Left lung (tissue), 4 donors: ENCODE measurements at regions not wholly inside any gene's neighbourhood (a gene's known extent, or its start where the extent isn't known, plus 50 kb on each side); places are given as distances from the start of the nearest gene placed in this dataset.

ENCODE experiments used
- ATAC-seq: fragments of 200-7000 bp; cut with Tn5 transposase; one replicate; pipeline ENCODE4 v1.9.1; 2020; ENCODE audit warnings: moderate library complexity
- DNase-seq, 4 donors: peaks; one replicate each; pipeline ENCODE4 v3.0.0-alpha.2; 2013 to 2020
- H3K27ac ChIP-seq, 2 donors: fragments of 200-600 bp; sonication (generic) in 1 of 2; one replicate each; pipeline versions ENCODE4 v1.5.0 to v1.8.0; 2020 to 2021
- H3K27me3 ChIP-seq, 2 donors: fragments of 200-600 bp; sonication (generic) in 1 of 2; one replicate each; pipeline versions ENCODE4 v1.5.0 to v1.8.0; 2020 to 2021
- H3K36me3 ChIP-seq, 2 donors: fragments of 200-600 bp; sonication (generic) in 1 of 2; one replicate each; pipeline versions ENCODE4 v1.5.0 to v1.8.0; 2020 to 2021
- H3K4me1 ChIP-seq, 2 donors: fragments of 200-600 bp; one replicate each; pipeline ENCODE4 v1.8.0; 2021
- H3K4me3 ChIP-seq, 2 donors: fragments of 200-600 bp; sonication (generic) in 1 of 2; one replicate each; pipeline versions ENCODE4 v1.5.0 to v1.8.0; 2020 to 2021; ENCODE audit warnings: mild to moderate bottlenecking in 1 of 2
- H3K9me3 ChIP-seq, 2 donors: fragments of 200-600 bp; sonication (generic) in 1 of 2; one replicate each; pipeline versions ENCODE4 v1.5.0 to v1.8.0; 2020 to 2021
- intact Hi-C, 2 donors: fragments of 100-400 bp; cut with DNase I; formaldehyde crosslinking; loops; one replicate each; pipeline versions ENCODE4 v1.11.2 to v1.14.2; 2022
- TF ChIP-seq, protein P1 (sequence below), 2 donors: fragments of 200-600 bp; sonication (generic) in 1 of 2; IDR thresholded peaks; one replicate each; pipeline versions ENCODE4 v1.5.0 to v1.8.0; 2021; ENCODE audit warnings: antibody characterized with exemption in 2 of 2
- donor health status: DM: no; HTN: yes; CAD: no.
- donor health status: DM: no; HTN: no; CAD: no.

DNA sequence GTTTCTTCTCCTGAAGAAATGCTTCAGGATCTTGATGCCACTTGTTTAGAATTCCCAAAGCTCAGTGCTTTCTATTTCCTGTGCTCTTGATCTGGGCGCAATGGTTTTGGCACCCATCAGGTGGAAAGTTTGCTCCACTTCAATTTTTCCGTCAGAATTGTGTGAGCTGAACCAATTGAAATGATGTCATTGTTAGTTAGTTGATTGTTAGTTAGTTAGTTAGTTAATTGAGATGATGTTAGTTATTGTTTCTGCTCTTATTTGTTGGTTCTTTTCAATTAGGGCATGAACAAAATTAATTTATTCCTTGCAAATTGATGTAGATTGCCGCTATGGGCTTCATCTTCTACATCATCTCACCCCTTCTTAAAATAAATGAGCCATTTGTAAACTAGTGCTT, 252.6 kb downstream of the BAMBI start:
- ATAC-seq (no peak), DNase-seq (no peak)
- TF ChIP-seq, protein P1, sequence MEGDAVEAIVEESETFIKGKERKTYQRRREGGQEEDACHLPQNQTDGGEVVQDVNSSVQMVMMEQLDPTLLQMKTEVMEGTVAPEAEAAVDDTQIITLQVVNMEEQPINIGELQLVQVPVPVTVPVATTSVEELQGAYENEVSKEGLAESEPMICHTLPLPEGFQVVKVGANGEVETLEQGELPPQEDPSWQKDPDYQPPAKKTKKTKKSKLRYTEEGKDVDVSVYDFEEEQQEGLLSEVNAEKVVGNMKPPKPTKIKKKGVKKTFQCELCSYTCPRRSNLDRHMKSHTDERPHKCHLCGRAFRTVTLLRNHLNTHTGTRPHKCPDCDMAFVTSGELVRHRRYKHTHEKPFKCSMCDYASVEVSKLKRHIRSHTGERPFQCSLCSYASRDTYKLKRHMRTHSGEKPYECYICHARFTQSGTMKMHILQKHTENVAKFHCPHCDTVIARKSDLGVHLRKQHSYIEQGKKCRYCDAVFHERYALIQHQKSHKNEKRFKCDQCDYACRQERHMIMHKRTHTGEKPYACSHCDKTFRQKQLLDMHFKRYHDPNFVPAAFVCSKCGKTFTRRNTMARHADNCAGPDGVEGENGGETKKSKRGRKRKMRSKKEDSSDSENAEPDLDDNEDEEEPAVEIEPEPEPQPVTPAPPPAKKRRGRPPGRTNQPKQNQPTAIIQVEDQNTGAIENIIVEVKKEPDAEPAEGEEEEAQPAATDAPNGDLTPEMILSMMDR (IDR thresholded peaks at IDR 0.05) = no peak
- Histone ChIP-seq H3K27ac (no peak overlapping the region), H3K4me1 (no peaks in the 10 kb centered on the region), H3K27me3 (peaks cover 0 to 12% of the 10 kb centered on the region in 2 donors), H3K4me3 (no peak overlapping the region), H3K9me3 (no peaks in the 10 kb centered on the region), H3K36me3 (no peaks in the 10 kb centered on the region)
- intact Hi-C loops = no loop called here

DNA sequence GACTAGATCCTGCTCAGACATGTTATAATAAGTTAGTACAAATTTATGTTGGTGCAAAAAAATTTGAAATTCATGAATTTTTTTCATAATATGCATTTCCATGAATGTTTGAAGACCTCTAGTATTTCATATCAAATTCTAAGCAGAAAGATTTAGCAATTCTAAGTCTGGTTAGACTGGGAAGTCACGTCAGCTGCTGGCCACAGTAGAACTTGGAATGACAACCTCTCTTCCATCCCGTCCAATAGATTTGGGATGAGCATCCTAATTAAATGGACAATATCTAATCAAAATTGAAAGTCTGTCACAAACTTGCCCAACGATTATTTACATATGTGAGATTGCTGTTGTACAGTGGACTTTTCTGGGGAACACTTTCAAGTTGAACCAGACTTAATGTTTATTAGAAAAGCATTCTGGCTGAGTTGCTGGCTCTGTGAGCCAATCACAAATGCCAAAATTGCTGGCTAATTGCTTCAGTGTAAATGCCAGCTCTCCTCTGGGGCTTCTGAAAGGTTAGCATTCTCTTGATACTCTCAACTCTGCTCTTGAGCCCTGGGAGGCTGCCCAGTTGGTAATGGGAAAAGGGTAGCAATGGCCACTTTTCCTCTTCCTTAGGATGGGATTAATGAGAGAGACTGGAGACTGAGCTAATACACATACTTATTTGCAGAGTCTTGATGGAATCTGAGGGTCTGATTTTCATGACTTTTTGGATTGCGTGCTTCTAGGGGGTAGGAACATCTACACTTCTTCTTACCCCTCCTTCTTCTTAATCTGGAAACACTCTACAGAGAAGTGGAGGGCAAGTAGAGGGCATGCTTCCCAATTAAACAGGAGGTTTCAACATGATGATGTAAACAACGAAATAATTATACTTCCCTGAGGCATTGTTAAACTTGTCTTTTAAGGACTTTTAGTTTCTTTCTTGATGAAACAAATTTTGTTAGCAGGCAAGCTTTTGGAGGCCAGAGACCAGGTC, 253.5 kb downstream of the BAMBI start:
- peak; percentile 90 for ATAC-seq
- H3K27ac ChIP-seq = peak overlapping the region in 1 of 2 donors; percentile 29
- peak in 1 of 4 donors; percentile 51 for DNase-seq

DNA sequence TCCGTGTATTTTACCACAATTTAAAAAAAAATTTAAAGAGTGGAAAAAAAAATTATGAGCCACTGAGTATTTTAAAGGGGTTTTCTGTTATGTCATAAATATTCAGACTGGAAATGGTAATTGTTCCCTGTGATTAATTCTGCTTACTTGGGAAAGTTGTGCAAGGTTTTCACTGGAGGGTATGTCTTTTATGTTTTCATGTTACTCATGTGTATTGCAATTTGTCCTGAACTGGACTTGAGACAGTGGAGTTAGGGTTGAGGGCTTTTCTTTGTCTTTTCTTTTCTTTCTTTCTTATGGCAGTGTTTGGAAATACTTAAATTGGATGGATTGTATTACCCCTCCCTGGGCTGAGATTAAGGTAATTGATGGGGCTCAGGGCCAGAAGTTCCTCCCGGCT, 257.7 kb downstream of the BAMBI start:
- H3K9me3 ChIP-seq = no peaks in the 10 kb centered on the region
- no peak for DNase-seq
- intact Hi-C loops = no loop called here
- H3K36me3 ChIP-seq = no peaks in the 10 kb centered on the region
- H3K27ac ChIP-seq = no peak overlapping the region
- no peak overlapping the region for H3K4me3 ChIP-seq
- no peaks in the 10 kb centered on the region for H3K27me3 ChIP-seq
- no peak for ATAC-seq
- TF ChIP-seq, protein P1 (IDR thresholded peaks at IDR 0.05) = no peak
- H3K4me1 ChIP-seq = peaks cover 0 to 5% of the 10 kb centered on the region in 2 donors

More for the DNA sequence above, 253.5 kb downstream of the BAMBI start:
- Histone ChIP-seq H3K4me1 (no peaks in the 10 kb centered on the region), H3K4me3 (no peak overlapping the region), H3K9me3 (no peaks in the 10 kb centered on the region), H3K27me3 (peaks cover 0 to 3% of the 10 kb centered on the region in 2 donors), H3K36me3 (no peaks in the 10 kb centered on the region)
- intact Hi-C loops = no loop called here
- TF ChIP-seq, protein P1 (IDR thresholded peaks at IDR 0.05) = no peak

DNA sequence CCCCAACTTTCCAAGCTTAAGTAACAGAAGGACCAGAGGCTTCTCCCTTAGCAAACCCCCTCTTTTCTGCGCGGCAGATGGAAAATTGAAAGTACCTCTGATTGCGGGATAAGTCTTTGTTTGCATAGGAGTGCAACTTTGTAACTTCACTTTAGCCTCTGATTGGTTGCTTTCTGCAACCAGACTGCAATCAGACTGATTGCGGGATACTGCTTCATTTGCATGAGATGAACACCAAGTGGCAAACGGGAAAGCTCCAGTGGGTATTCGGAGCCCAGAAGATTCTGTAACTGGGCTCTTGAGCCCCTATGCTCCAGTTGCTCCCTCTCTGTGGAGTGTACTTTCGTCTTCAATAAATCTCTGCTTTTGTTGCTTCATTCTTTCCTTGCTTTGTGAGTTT, 260.6 kb downstream of the BAMBI start:
- Histone ChIP-seq H3K27ac (no peak overlapping the region), H3K36me3 (no peaks in the 10 kb centered on the region), H3K4me1 (peaks cover 0 to 11% of the 10 kb centered on the region in 2 donors), H3K27me3 (no peaks in the 10 kb centered on the region), H3K9me3 (no peaks in the 10 kb centered on the region), H3K4me3 (no peak overlapping the region)
- intact Hi-C loops = no loop called here
- TF ChIP-seq, protein P1 (IDR thresholded peaks at IDR 0.05) = no peak
- no peak for ATAC-seq
- DNase-seq = no peak

DNA sequence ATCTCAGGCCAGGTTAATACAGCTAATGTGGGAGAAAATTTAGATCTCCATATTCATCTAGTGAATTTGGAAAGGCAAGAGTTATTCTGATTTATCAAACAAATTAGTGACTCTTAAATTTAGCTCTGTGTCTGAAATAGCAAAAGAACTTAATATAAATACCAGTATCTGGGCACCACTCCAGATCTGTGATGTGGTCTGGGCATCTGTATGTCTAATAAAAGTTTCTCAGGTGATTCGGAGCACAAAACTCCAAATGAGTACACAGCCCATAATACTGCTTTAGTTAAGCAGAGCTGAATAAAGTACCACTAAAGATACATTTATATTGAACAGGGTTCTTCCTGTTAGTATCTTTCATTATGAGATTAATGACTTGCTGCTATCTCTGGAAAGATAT, 261.4 kb downstream of the BAMBI start:
- TF ChIP-seq, protein P1 (IDR thresholded peaks at IDR 0.05) = no peak
- H3K4me3 ChIP-seq = no peak overlapping the region
- H3K9me3 ChIP-seq = no peaks in the 10 kb centered on the region
- H3K27me3 ChIP-seq = no peaks in the 10 kb centered on the region
- DNase-seq (peak in 1 of 4 donors; percentile 32), ATAC-seq (no peak)
- H3K36me3 ChIP-seq = no peaks in the 10 kb centered on the region
- intact Hi-C loops = no loop called here
- H3K4me1 ChIP-seq = peaks cover 0 to 11% of the 10 kb centered on the region in 2 donors
- H3K27ac ChIP-seq = no peak overlapping the region
